ENCODE measurements at regions not wholly inside any gene's neighbourhood (a gene's known extent, or its start where the extent isn't known, plus 50 kb on each side); places are given as distances from the start of the nearest gene placed in this dataset.

DNA sequence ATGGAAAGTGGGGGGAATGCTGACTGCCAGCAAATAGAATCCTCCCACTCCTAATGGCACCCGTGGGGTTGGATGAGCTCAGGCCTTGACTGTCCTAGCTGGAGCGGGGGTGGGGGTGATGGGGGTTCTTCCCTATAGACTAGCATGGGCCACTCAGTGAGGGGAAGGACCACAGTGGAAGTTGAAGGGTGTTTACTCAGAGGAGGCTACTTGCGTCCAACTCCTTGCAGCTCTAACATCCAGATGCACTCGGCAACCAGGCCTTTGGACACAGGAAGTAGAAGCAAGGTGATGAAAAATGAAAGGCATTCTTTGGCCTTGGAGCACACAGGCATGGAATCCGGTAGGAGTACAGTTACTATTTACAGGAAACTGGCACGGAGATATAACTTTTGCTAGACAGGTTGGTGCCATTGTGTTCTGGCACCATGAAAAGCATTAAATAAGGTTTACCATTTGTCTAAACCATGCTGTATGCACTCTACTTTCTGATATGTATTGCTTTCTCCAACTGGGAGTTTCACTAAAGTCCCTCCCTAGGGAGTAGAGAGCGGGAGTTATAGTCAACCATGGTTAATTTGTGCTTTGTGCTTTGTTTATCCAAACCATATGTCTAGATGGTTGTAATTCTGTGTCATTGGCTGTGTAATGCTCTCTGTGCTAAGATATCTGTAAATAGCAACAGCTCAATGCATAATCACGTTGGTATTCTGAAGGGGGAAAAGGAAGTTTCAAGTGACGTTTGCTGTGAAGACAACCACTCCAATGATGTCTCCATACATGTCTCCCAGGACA, 125.3 kb downstream of the TSHZ3 start:
- Mint-ChIP-seq H3K27ac (no peak overlapping the region), H3K36me3 (peaks cover 0 to 11% (median 2%) of the 10 kb centered on the region in 3 donors), H3K4me1 (peaks cover 14 to 23% of the 10 kb centered on the region in 2 donors)

DNA sequence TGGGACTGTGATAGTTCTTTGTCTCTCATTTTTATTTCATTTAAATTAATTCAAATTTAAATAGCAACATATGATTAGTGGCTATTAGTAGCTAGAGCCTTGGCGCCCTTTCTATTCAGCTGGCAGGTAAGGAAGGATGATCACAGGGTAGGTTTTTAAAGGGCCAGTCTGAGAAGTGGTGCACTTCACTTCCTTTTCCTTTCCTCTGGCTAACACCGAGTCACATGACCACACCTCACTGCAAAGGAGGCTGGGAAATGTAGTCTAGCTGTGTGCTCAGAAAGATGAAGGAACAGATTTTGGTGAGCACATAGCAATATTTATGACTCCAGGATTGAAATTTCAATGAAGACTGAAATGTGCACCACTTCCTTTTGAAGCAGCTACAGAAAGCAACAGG, 128.7 kb downstream of the TSHZ3 start:
- Mint-ChIP-seq H3K4me1 (peaks cover 14 to 23% of the 10 kb centered on the region in 2 donors), H3K9me3 (peaks cover 0 to 4% (median 0%) of the 10 kb centered on the region in 6 donors), H3K36me3 (peaks cover 0 to 1% (median 0%) of the 10 kb centered on the region in 3 donors), H3K27me3 (ENCODE audit: low read depth in 3 of 3) (peaks cover 0 to 4% (median under 1%) of the 10 kb centered on the region in 3 donors), H3K27ac (peak overlapping the region in 5 of 6 donors; percentile 31 to 65 (median 34)), H3K4me3 (no peak overlapping the region)
- peak; percentile 26 to 42 (median 30) for DNase-seq

More for the DNA sequence above, 125.3 kb downstream of the TSHZ3 start:
- no peak overlapping the region for H3K4me3 Mint-ChIP-seq
- no peak for DNase-seq
- H3K27me3 Mint-ChIP-seq (ENCODE audit: low read depth in 3 of 3): peaks cover 0 to 5% (median 2%) of the 10 kb centered on the region in 3 donors
- H3K9me3 Mint-ChIP-seq: peaks cover 0 to 4% (median 0%) of the 10 kb centered on the region in 6 donors

DNA sequence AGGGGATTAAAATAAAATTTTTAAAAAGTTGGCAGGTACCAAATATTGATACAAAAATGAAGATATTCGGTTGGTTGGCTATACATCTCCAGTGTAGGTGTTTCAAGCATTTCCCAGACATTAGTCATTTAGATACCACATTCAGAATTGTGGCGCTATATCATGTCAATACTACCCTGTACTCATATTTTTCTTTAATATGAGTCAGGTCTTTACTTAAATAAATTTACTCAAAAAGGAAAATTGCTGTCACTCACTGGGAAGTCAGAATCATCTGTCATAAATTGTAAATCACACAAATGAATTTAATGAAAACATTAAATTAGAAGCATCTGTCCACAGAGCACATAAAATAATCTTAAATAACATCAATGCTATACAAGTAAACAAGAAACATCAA, 134.2 kb downstream of the TSHZ3 start:
- H3K4me3 Mint-ChIP-seq: peak overlapping the region in 1 of 5 donors; percentile 49
- H3K27me3 Mint-ChIP-seq (ENCODE audit: low read depth in 3 of 3): peaks cover 5 to 6% (median 6%) of the 10 kb centered on the region in 3 donors
- peaks cover 21 to 33% of the 10 kb centered on the region in 2 donors for H3K4me1 Mint-ChIP-seq
- peak overlapping the region in 5 of 6 donors; percentile 30 to 92 (median 43) for H3K27ac Mint-ChIP-seq
- no peaks in the 10 kb centered on the region for H3K9me3 Mint-ChIP-seq
- H3K36me3 Mint-ChIP-seq: no peaks in the 10 kb centered on the region
- no peak for DNase-seq

DNA sequence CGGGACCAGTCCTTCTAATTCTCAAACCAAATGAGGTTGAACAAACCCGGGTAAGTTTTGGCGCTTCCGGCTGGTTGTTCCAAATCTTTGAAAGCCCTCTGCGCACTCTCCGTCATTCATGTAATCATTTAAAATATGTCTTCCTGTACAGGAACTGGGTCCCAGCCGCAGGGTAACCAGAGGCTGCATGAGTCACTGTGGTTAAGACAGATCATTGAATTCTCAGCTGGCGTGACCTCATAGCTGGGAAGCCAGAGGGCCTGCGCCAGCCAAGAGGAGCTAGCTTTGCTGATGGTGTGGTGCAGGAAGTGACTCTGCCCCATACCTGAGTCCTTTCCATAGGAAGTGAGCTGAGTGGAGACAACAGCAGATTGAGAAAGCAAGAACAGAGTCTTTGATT, 135.2 kb downstream of the TSHZ3 start:
- H3K4me1 Mint-ChIP-seq: peaks cover 19 to 30% of the 10 kb centered on the region in 2 donors
- H3K27ac Mint-ChIP-seq: peak overlapping the region; percentile 85 to 96 (median 94)
- H3K9me3 Mint-ChIP-seq: no peaks in the 10 kb centered on the region
- peak overlapping the region; percentile 73 to 89 (median 81) for H3K4me3 Mint-ChIP-seq
- H3K27me3 Mint-ChIP-seq (ENCODE audit: low read depth in 3 of 3): peaks cover 5 to 11% (median 6%) of the 10 kb centered on the region in 3 donors
- H3K36me3 Mint-ChIP-seq: no peaks in the 10 kb centered on the region
- peak; percentile 85 to 88 (median 86) for DNase-seq

DNA sequence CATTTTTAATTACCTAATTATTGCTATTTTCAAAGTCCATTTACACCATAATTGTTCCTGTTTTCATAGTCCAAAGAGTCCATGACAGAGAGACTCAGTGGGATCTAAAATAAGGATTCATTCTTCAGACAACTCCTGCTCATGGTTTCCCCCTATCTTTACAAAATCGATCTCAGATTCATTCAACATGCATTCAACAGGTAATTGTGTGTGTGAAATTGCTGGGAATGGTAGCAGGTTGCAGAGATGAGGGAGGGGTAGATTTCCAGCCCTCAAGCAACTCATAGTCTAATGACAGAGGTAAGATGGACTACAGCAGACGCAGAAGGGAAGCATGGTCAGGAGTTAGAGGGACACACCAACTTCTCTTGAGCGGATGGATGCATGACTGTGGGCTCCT, 138.1 kb downstream of the TSHZ3 start:
- DNase-seq: no peak
- Mint-ChIP-seq H3K4me1 (peaks cover 19 to 30% of the 10 kb centered on the region in 2 donors), H3K36me3 (peaks cover 0 to 2% (median 0%) of the 10 kb centered on the region in 3 donors), H3K9me3 (peaks cover 0 to 1% (median 0%) of the 10 kb centered on the region in 6 donors), H3K27me3 (ENCODE audit: low read depth in 3 of 3) (peaks cover 5 to 13% (median 6%) of the 10 kb centered on the region in 3 donors), H3K4me3 (no peak overlapping the region), H3K27ac (peak overlapping the region in 2 of 6 donors; percentile 24 to 39)

DNA sequence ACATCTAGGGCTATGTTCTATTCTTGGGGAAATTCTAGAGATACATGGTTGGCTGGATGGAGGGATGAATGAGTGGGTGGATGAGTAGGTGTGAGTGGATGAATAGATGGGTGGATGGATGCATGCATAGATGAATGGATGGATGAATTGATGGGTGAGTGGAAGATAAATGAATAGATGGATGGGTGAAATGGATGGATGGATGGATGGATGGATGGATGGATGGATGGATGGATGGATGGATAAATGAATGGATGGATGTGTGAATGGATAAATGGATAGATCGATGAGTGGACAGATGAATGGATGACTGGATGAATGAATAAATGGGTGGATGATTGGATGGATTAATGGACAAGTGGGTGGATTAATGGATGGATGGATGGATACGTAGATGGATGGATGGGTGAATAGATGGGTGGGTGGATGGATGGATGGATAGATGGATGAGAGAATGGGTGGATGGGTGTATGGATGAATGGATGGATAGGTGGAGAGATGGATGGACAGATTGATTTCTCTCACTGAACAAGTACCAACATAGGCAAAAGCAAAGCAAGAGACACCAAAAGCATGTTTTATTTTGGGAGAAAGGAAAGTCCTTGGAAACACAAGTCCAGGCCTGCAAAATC, 143.2 kb downstream of the TSHZ3 start:
- peaks cover 0 to 4% (median 0%) of the 10 kb centered on the region in 3 donors for H3K36me3 Mint-ChIP-seq
- no peak overlapping the region for H3K4me3 Mint-ChIP-seq
- H3K4me1 Mint-ChIP-seq: no peaks in the 10 kb centered on the region
- H3K9me3 Mint-ChIP-seq: peaks cover 0 to 1% (median 0%) of the 10 kb centered on the region in 6 donors
- DNase-seq: no peak
- H3K27ac Mint-ChIP-seq: no peak overlapping the region
- H3K27me3 Mint-ChIP-seq (ENCODE audit: low read depth in 3 of 3): peaks cover 4 to 10% (median 4%) of the 10 kb centered on the region in 3 donors

DNA sequence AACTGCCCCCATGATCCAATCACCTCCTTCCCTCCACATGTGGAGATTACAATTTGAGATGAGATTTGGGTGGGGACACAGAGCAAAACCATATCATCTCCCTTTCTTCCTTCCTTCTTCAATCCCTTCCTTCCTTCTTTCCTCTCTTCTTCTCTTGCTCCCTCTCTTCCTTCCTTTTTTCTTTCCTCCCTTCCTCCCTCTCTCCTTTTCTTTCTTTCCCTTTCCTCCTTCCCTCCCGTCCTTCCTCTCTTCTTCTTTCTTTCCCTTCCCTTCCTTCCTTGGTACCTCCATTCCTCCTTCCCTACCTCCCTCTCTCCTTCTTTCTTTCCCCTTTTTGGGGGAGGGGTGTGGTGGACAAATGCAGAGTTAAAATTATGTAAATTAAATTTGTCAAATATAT, 145.1 kb downstream of the TSHZ3 start:
- Mint-ChIP-seq H3K4me3 (no peak overlapping the region), H3K4me1 (no peaks in the 10 kb centered on the region), H3K9me3 (peaks cover 0 to 1% (median 0%) of the 10 kb centered on the region in 6 donors), H3K27me3 (ENCODE audit: low read depth in 3 of 3) (peaks cover 9 to 11% (median 10%) of the 10 kb centered on the region in 3 donors), H3K36me3 (peaks cover 0 to 4% (median 0%) of the 10 kb centered on the region in 3 donors), H3K27ac (peak overlapping the region in 1 of 6 donors; percentile 39)
- DNase-seq: no peak

DNA sequence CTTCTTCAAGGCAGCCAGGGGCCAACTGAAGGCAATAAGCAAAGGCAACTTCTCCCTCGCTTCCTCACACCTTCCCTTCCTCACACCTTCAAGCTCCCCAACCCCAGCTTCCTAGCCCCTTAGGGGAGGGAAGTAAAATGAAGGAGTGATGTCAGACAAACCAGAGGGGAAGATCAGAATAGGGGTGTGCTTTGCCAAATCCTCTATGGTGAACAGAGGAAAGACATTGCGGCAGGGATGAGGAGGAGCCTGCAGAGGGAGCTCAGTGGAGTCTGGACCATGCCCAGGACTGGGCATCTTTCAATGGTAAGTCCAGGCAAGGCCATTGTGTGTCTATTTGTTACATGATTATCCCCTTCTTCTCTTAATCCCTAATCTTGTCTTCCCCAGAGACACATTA, 164.0 kb downstream of the TSHZ3 start:
- DNase-seq: no peak
- Mint-ChIP-seq H3K27me3 (ENCODE audit: low read depth in 3 of 3) (peaks cover 2 to 13% (median 9%) of the 10 kb centered on the region in 3 donors), H3K9me3 (peaks cover 0 to 15% (median 11%) of the 10 kb centered on the region in 6 donors), H3K4me1 (no peaks in the 10 kb centered on the region), H3K4me3 (no peak overlapping the region), H3K36me3 (peaks cover 0 to 5% (median 0%) of the 10 kb centered on the region in 3 donors), H3K27ac (no peak overlapping the region)

DNA sequence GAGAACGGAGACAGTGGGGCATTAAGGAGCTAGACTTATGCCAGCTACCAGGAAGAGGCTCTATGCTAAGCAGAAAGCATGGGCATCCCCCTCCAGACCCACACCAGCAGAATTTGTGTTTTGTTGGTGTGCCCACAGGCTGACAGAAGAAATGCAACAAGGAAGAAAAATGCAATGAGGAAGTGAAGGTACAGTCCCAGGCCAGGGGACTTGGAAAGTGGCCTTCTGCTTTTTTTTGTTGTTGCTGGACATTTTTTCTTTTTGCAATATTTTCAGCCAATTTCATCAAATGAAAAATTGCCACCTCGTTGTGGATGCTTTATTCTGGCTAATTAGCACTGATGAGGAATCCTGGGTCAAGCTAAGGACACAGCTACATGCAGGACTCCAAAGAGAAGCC, 167.7 kb downstream of the TSHZ3 start:
- Mint-ChIP-seq H3K27ac (no peak overlapping the region), H3K4me1 (no peaks in the 10 kb centered on the region), H3K9me3 (no peaks in the 10 kb centered on the region), H3K4me3 (no peak overlapping the region), H3K36me3 (no peaks in the 10 kb centered on the region), H3K27me3 (ENCODE audit: low read depth in 3 of 3) (peaks cover 2 to 8% (median 8%) of the 10 kb centered on the region in 3 donors)
- DNase-seq: no peak

DNA sequence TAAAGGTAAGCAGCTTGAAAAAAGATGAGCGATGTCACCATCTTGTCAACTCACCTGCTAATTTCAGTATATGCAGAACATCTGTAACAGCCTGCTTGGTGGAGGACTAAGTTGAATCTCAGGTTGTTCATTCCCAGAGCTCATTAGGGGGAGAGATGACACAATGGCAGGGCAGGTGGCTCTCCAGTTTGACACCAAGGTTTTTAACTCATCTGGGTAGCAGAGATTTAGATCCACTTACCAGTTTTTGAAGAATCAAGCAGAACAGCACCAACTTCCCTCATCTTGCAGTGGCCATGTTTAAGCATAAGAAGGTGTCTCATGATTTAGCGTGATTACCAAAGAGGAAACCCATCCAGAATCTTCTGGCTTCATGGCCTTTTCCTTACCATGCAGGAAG, 168.3 kb downstream of the TSHZ3 start:
- Mint-ChIP-seq H3K4me1 (no peaks in the 10 kb centered on the region), H3K27me3 (ENCODE audit: low read depth in 3 of 3) (peaks cover 5 to 11% (median 7%) of the 10 kb centered on the region in 3 donors), H3K4me3 (no peak overlapping the region), H3K27ac (no peak overlapping the region), H3K9me3 (no peaks in the 10 kb centered on the region), H3K36me3 (no peaks in the 10 kb centered on the region)
- no peak for DNase-seq

DNA sequence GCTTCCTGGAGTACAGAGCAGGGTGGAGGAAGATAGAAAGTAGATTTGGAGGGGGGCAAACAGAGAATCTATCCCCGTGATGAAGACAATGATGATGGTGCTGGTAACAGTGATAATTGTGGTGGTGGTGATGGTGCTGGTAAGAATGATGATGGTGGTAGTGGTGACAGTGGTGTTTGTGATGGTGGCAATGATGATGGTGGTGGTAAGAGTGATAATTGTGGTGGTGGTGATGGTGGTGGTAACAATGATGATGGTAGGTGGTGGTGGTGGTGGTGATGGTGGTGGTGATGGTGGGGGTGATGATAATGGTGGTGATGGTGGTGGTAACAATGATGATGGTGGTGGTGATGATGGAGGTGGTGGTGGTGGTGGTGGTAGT, 169.8 kb downstream of the TSHZ3 start:
- H3K27ac Mint-ChIP-seq: no peak overlapping the region
- H3K9me3 Mint-ChIP-seq: no peaks in the 10 kb centered on the region
- peaks cover 5 to 11% (median 6%) of the 10 kb centered on the region in 3 donors for H3K27me3 Mint-ChIP-seq (ENCODE audit: low read depth in 3 of 3)
- H3K4me3 Mint-ChIP-seq: no peak overlapping the region
- no peaks in the 10 kb centered on the region for H3K4me1 Mint-ChIP-seq
- no peaks in the 10 kb centered on the region for H3K36me3 Mint-ChIP-seq
- DNase-seq: no peak

DNA sequence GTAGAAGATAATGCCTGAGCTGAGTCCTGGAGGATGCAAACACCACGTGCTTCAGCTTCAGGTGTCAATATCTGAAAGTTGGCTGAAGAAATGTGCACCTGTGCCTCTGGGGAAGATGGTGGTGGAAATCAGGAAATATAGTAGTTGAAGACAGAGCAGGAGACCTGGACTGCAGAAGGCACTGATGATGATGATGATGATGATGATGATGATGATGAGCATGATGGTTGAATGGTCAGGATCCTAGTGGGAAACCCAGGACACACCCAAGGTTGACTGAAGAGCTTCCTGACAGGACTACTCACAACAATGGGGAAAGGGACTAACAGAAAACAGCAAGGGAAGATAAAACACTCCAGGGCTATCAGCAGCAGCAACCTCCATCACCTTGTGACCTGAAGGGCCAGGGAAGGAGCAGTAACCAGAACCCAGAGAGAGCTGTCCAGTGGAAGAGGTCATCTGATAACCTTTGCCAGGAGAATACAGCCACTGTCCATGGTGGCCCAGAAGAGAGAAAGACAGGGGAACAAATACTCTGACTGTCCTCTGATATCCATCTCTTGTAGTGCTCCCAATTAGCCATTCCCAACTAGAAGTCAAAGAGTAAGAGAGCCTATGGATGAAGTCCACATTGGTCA, 170.3 kb downstream of the TSHZ3 start:
- Mint-ChIP-seq H3K4me3 (no peak overlapping the region), H3K36me3 (no peaks in the 10 kb centered on the region), H3K9me3 (no peaks in the 10 kb centered on the region), H3K27ac (no peak overlapping the region), H3K27me3 (ENCODE audit: low read depth in 3 of 3) (peaks cover 5 to 11% (median 6%) of the 10 kb centered on the region in 3 donors), H3K4me1 (no peaks in the 10 kb centered on the region)
- DNase-seq: no peak

DNA sequence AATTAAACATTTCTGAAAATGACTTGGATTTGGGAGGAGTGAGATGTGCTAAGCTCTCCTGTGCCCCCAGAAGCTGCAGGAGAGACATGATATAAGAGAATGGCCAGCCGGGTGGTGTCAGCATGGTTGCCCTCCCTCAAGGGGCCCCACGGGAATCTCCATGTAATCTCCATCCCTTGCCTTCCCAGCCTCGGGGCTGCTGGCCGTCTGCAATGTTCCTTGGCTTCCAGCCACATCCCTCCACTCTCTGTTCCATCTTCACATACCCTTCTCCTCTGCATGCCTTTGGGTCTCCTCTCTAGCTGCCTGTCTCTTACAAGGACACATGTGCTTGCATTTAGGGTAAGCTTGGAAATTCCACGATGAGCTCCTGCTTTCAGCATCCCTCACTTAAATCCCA, 172.0 kb downstream of the TSHZ3 start:
- H3K27ac Mint-ChIP-seq: peak overlapping the region in 1 of 6 donors; percentile 29
- peaks cover 2 to 8% (median 5%) of the 10 kb centered on the region in 3 donors for H3K27me3 Mint-ChIP-seq (ENCODE audit: low read depth in 3 of 3)
- no peaks in the 10 kb centered on the region for H3K36me3 Mint-ChIP-seq
- no peaks in the 10 kb centered on the region for H3K4me1 Mint-ChIP-seq
- no peak overlapping the region for H3K4me3 Mint-ChIP-seq
- DNase-seq: no peak
- H3K9me3 Mint-ChIP-seq: no peaks in the 10 kb centered on the region
